ENCODE measurements at regions not wholly inside any gene's neighbourhood (a gene's known extent, or its start where the extent isn't known, plus 50 kb on each side); places are given as distances from the start of the nearest gene placed in this dataset.
"Not testable (repeated sequence)": the region's sequence is repeated elsewhere in the genome, so short reads cannot be mapped to it uniquely, and the experiment has no call there.

GRCh38 chr14:49961270-49962222 is 68.7 kb downstream of the ARF6 start:
- no peaks in the 10 kb centered on the region for H3K79me2 ChIP-seq (ENCODE audit: control insufficient read depth, insufficient read depth, low read length)
- DNase-seq = no peak
- H2AK5ac ChIP-seq (ENCODE audit: low read length) = no peak overlapping the region
- H3K4ac ChIP-seq (ENCODE audit: low read depth, low read length) = no peak overlapping the region
- no peak overlapping the region for H4K8ac ChIP-seq (ENCODE audit: low read depth, low read length)
- H3K4me1 ChIP-seq (ENCODE audit: control insufficient read depth, low read depth, low read length) = no peaks in the 10 kb centered on the region
- no peak overlapping the region for H3K27ac ChIP-seq (ENCODE audit: low read depth, low read length)
- no peaks in the 10 kb centered on the region for H3K36me3 ChIP-seq (ENCODE audit: control insufficient read depth, insufficient read depth, low read length)
- no peaks in the 10 kb centered on the region for H3K79me1 ChIP-seq (ENCODE audit: low read length)
- H2BK5ac ChIP-seq (ENCODE audit: low read length) = no peak overlapping the region
- H3K9ac ChIP-seq (ENCODE audit: low read length) = no peak overlapping the region
- H3K4me3 ChIP-seq (ENCODE audit: low read length) = no peak overlapping the region
- no peak overlapping the region for H2BK120ac ChIP-seq (ENCODE audit: low read depth, low read length)
- H4K5ac ChIP-seq (ENCODE audit: low read length) = no peak overlapping the region
- no peaks in the 10 kb centered on the region for H3K27me3 ChIP-seq (ENCODE audit: insufficient read depth, low read length, poor library complexity)
- H2BK15ac ChIP-seq (replicated peaks; ENCODE audit: low read depth) = no peak overlapping the region
- no peak overlapping the region for H3K4me2 ChIP-seq (ENCODE audit: low read length)
- no CpG with 5 or more reads among the region's 13 CpGs for WGBS (ENCODE audit: extremely low coverage, insufficient coverage, low lambda C conversion rate)
- no peak overlapping the region for H3K23ac ChIP-seq (ENCODE audit: low read length)
- H3K56ac ChIP-seq (ENCODE audit: low read length) = no peak overlapping the region
- no peak overlapping the region for H3K18ac ChIP-seq (ENCODE audit: low read length)

- Histone ChIP-seq H3K9ac (ENCODE audit: low read length) (no peak overlapping the region), H3K56ac (ENCODE audit: low read length) (no peak overlapping the region), H3K23ac (ENCODE audit: low read length) (no peak overlapping the region), H2AK5ac (ENCODE audit: low read length) (no peak overlapping the region), H4K5ac (ENCODE audit: low read length) (no peak overlapping the region), H3K27ac (ENCODE audit: low read depth, low read length) (no peak overlapping the region), H2BK120ac (ENCODE audit: low read depth, low read length) (no peak overlapping the region), H3K27me3 (ENCODE audit: insufficient read depth, low read length, poor library complexity) (no peaks in the 10 kb centered on the region), H3K79me1 (ENCODE audit: low read length) (no peaks in the 10 kb centered on the region), H4K8ac (ENCODE audit: low read depth, low read length) (no peak overlapping the region), H2BK5ac (ENCODE audit: low read length) (no peak overlapping the region), H3K18ac (ENCODE audit: low read length) (no peak overlapping the region), H3K36me3 (ENCODE audit: control insufficient read depth, insufficient read depth, low read length) (no peaks in the 10 kb centered on the region), H3K4me3 (ENCODE audit: low read length) (no peak overlapping the region), H3K79me2 (ENCODE audit: control insufficient read depth, insufficient read depth, low read length) (no peaks in the 10 kb centered on the region), H2BK15ac (replicated peaks; ENCODE audit: low read depth) (no peak overlapping the region), H3K4me2 (ENCODE audit: low read length) (no peak overlapping the region), H3K4me1 (ENCODE audit: control insufficient read depth, low read depth, low read length) (no peaks in the 10 kb centered on the region), H3K4ac (ENCODE audit: low read depth, low read length) (no peak overlapping the region)
- peak; percentile 19 for DNase-seq
- WGBS (ENCODE audit: extremely low coverage, insufficient coverage, low lambda C conversion rate) = no CpG with 5 or more reads among the region's 6 CpGs
These were observed 69.7 kb downstream of the ARF6 start for GRCh38 chr14:49962621-49963020.

GRCh38 chr14:49965068-49965651 is 72.3 kb downstream of the ARF6 start:
- not testable (repeated sequence) for H2BK15ac ChIP-seq (replicated peaks; ENCODE audit: low read depth); H2BK120ac ChIP-seq (ENCODE audit: low read depth, low read length); H2AK5ac ChIP-seq (ENCODE audit: low read length); H3K4me3 ChIP-seq (ENCODE audit: low read length); H2BK5ac ChIP-seq (ENCODE audit: low read length); H3K27me3 ChIP-seq (ENCODE audit: insufficient read depth, low read length, poor library complexity); H3K4ac ChIP-seq (ENCODE audit: low read depth, low read length); H3K36me3 ChIP-seq (ENCODE audit: control insufficient read depth, insufficient read depth, low read length); DNase-seq; H3K18ac ChIP-seq (ENCODE audit: low read length); H3K79me1 ChIP-seq (ENCODE audit: low read length); H3K4me1 ChIP-seq (ENCODE audit: control insufficient read depth, low read depth, low read length); H3K27ac ChIP-seq (ENCODE audit: low read depth, low read length); H3K79me2 ChIP-seq (ENCODE audit: control insufficient read depth, insufficient read depth, low read length); H3K9ac ChIP-seq (ENCODE audit: low read length); H3K56ac ChIP-seq (ENCODE audit: low read length); H4K5ac ChIP-seq (ENCODE audit: low read length); H4K8ac ChIP-seq (ENCODE audit: low read depth, low read length); H3K23ac ChIP-seq (ENCODE audit: low read length); H3K4me2 ChIP-seq (ENCODE audit: low read length)
- whole genome bisulfite sequencing (ENCODE audit: extremely low coverage, insufficient coverage, low lambda C conversion rate) = no CpG with 5 or more reads among the region's 8 CpGs

- H3K56ac ChIP-seq (ENCODE audit: low read length) = peak overlapping the region; percentile 62
- DNase-seq = peak; percentile 45
- no peak overlapping the region for H3K23ac ChIP-seq (ENCODE audit: low read length)
- no peak overlapping the region for H4K5ac ChIP-seq (ENCODE audit: low read length)
- no peaks in the 10 kb centered on the region for H3K79me1 ChIP-seq (ENCODE audit: low read length)
- H3K79me2 ChIP-seq (ENCODE audit: control insufficient read depth, insufficient read depth, low read length) = no peaks in the 10 kb centered on the region
- no peak overlapping the region for H2BK15ac ChIP-seq (replicated peaks; ENCODE audit: low read depth)
- no peaks in the 10 kb centered on the region for H3K27me3 ChIP-seq (ENCODE audit: insufficient read depth, low read length, poor library complexity)
- no peak overlapping the region for H3K27ac ChIP-seq (ENCODE audit: low read depth, low read length)
- H4K8ac ChIP-seq (ENCODE audit: low read depth, low read length) = no peak overlapping the region
- WGBS (ENCODE audit: extremely low coverage, insufficient coverage, low lambda C conversion rate) = no CpG with 5 or more reads among the region's 4 CpGs
- no peak overlapping the region for H3K4me2 ChIP-seq (ENCODE audit: low read length)
- H3K4ac ChIP-seq (ENCODE audit: low read depth, low read length) = no peak overlapping the region
- H2BK120ac ChIP-seq (ENCODE audit: low read depth, low read length) = no peak overlapping the region
- H3K18ac ChIP-seq (ENCODE audit: low read length) = no peak overlapping the region
- no peak overlapping the region for H3K9ac ChIP-seq (ENCODE audit: low read length)
- no peaks in the 10 kb centered on the region for H3K36me3 ChIP-seq (ENCODE audit: control insufficient read depth, insufficient read depth, low read length)
- no peak overlapping the region for H2AK5ac ChIP-seq (ENCODE audit: low read length)
- H3K4me1 ChIP-seq (ENCODE audit: control insufficient read depth, low read depth, low read length) = no peaks in the 10 kb centered on the region
- H2BK5ac ChIP-seq (ENCODE audit: low read length) = no peak overlapping the region
- H3K4me3 ChIP-seq (ENCODE audit: low read length) = no peak overlapping the region
These were observed 73.5 kb downstream of the ARF6 start for GRCh38 chr14:49966304-49966809.

- DNase-seq = no peak
- no CpG with 5 or more reads among the region's 11 CpGs for WGBS (ENCODE audit: extremely low coverage, insufficient coverage, low lambda C conversion rate)
- Histone ChIP-seq H3K4me2 (ENCODE audit: low read length) (no peak overlapping the region), H3K36me3 (ENCODE audit: control insufficient read depth, insufficient read depth, low read length) (no peaks in the 10 kb centered on the region), H3K4me1 (ENCODE audit: control insufficient read depth, low read depth, low read length) (peaks cover under 1% of the 10 kb centered on the region), H2BK5ac (ENCODE audit: low read length) (no peak overlapping the region), H4K5ac (ENCODE audit: low read length) (no peak overlapping the region), H3K9ac (ENCODE audit: low read length) (no peak overlapping the region), H3K23ac (ENCODE audit: low read length) (no peak overlapping the region), H3K56ac (ENCODE audit: low read length) (no peak overlapping the region), H3K18ac (ENCODE audit: low read length) (no peak overlapping the region), H2BK120ac (ENCODE audit: low read depth, low read length) (no peak overlapping the region), H3K4me3 (ENCODE audit: low read length) (no peak overlapping the region), H2AK5ac (ENCODE audit: low read length) (no peak overlapping the region), H3K27ac (ENCODE audit: low read depth, low read length) (no peak overlapping the region), H2BK15ac (replicated peaks; ENCODE audit: low read depth) (no peak overlapping the region), H3K79me2 (ENCODE audit: control insufficient read depth, insufficient read depth, low read length) (no peaks in the 10 kb centered on the region), H4K8ac (ENCODE audit: low read depth, low read length) (no peak overlapping the region), H3K4ac (ENCODE audit: low read depth, low read length) (no peak overlapping the region), H3K79me1 (ENCODE audit: low read length) (no peaks in the 10 kb centered on the region), H3K27me3 (ENCODE audit: insufficient read depth, low read length, poor library complexity) (no peaks in the 10 kb centered on the region)
These were observed 74.2 kb downstream of the ARF6 start for GRCh38 chr14:49966971-49967630.
